Skin epidermis (tissue), 12 donors: ENCODE measurements at regions not wholly inside any gene's neighbourhood (a gene's known extent, or its start where the extent isn't known, plus 50 kb on each side); places are given as distances from the start of the nearest gene placed in this dataset.
"Not testable (repeated sequence)": the region's sequence is repeated elsewhere in the genome, so short reads cannot be mapped to it uniquely, and the experiment has no call there.

Experiments used
- H3K27ac ChIP-seq, 21 experiments: fragments of 200-600 bp; sonication (generic) in 11 of 21; one replicate each; pipeline ENCODE4 v1.5.0; 2020; ENCODE audit warnings: mild to moderate bottlenecking in 3 of 21, inconsistent platforms in 2 of 21, moderate library complexity in 2 of 21
- H3K4me3 ChIP-seq, 7 experiments: fragments of 200-600 bp; sonication (generic) in 2 of 7; one replicate each; pipeline ENCODE4 v1.5.0; 2020; ENCODE audit warnings: inconsistent platforms in 2 of 7, mild to moderate bottlenecking in 2 of 7, moderate library complexity in 1 of 7

DNA sequence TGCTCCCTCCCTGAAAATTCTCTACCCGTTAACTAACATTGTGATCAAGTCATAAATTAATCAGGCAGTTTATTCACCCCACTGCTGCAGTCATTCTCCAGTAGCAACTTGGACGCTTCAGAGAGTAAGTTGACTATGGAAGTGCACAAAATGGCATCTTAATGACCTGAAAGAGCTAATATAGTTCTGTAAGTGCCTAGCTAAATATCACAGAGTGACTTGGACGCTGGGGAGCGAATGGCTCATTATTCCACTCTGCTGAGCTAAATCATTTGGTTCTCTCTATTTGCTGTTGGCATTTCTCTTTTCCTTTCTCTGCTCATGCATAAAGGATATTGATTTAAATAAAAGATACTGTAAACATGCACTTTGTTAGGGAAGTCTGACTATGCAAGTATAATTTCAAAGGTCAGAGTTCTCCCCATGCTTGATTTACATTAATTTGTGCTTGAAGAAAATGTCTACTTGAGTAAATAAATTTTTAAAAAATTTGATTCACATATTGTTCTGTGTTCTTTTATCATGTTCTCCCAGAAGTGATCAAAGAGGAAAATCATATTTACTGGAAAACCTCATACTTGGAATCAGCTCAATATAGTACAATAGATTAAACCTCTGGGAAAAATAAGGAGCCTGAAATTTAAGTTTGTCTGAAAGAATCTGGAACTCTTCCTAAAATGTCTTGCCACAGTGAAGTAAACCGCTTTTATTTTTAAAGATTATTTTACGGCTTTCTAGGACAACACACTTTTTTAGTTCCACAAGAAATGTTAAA lies 169.5 kb upstream of the HAPLN1 start:
- Histone ChIP-seq H3K27ac (no peak overlapping the region), H3K4me3 (no peak overlapping the region)

DNA sequence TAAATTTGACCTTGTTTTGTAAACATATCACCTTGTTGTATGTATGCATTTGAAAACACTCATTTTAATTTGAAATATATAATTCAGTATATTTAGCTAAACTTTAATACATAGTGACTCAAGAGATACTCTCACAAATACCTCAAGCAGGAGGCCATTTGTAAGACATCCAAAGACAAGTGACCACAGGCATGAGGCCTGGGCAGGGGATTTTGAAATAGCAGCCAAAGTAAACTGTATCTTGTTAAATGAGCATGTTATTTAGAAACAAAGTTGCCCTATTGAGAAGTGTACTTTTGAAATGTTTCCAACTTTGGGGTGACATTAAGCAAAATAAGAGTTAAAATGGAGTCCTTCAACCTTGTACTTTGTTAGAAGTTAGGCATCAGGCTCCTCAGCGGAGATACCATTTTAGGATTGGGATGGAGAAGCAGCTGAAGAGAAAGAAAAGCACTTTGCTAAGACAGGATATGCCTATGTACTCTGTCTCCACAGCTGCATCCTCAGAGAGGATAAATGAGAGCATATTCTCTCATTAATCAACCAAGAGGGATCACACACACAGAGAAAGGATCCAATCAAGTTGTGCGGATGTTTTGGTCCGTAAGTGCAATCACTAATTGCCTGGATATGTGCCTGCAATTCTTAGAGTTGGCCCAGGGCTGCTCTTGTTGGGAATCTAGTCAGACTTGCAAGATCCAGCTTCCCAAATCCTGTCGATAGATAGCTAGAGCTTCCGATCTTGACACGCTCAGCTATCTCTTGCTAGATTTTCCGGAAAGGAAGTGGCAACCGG lies 157.5 kb upstream of the HAPLN1 start:
- H3K27ac ChIP-seq = no peak overlapping the region
- H3K4me3 ChIP-seq = no peak overlapping the region

DNA sequence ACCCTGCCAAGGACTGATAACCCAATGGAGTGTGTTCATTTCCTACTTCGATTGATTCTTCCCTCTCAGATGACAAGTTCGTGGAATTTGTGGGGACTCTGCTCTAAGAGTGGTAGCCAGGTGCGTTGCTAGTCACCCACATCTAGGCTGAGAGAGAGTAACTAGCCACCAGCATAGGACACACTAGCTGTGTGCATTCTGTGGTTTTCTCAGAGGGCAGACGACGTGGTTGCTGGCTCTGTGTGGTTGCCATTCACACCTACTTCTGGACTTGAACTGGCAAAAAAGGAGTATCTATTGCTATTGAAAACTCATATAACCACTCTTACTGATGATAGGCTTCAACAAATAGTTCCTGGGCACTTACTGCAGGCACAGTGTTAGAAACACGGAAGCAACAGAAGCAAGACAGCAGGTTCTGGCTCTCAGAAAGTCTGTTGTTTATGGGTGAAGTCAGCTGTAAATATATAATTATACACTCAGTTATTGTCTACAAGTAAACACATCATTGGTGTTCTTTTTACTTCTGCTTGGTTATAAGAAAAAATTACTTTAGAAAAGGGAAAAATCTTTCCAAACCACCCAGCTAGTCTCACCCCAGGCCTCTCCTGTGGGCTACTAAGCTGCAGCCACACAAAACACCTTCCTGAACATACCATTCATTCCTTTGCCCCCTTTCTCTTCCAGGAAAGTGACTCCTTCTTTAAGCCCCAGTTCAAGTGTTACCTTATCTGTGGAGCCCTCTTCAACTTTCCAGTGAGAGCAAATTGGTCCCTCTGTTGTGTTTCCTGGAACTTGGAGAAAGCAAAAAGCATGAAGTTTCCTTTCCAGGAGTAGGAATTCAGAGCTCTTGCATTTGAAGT lies 151.1 kb upstream of the HAPLN1 start:
- Histone ChIP-seq H3K27ac (no peak overlapping the region), H3K4me3 (no peak overlapping the region)

DNA sequence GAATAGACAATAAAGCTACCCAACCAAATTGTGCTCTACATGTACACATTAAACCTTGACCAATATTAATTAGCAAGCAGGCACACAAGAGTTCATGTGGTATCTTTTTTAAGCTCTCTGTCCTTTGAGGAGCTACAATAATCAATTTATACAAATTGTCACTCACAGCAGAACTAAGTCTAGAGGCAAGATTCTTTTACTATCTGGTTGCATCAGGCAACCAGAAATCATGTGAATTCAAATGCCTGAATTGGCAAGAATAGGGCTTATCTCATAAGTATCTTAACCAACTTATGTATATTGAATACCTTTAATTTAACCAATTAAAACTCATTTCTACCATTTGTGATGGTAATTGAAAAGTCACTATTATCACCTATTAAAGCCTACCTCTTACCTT lies 145.5 kb upstream of the HAPLN1 start:
- Histone ChIP-seq H3K27ac (no peak overlapping the region), H3K4me3 (no peak overlapping the region)

DNA sequence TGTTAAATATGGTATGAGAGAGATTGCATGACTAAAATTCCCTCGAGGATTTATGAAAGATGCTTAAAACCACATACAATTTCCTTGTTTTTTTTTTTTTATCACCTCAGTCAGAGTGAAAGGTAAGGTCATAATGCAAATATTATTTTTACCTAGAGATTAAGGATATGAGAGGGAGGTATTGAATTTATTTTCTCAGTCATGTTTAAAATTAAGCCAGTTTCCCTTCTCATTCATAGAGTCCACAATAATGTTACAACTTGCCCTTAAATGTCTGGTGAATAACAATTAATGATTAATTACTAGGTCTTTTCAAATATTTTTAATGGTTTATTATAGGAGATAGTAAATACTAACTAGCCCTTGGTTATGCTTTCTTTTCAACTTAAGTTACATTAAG lies 144.9 kb upstream of the HAPLN1 start:
- no peak overlapping the region for H3K4me3 ChIP-seq
- no peak overlapping the region for H3K27ac ChIP-seq

DNA sequence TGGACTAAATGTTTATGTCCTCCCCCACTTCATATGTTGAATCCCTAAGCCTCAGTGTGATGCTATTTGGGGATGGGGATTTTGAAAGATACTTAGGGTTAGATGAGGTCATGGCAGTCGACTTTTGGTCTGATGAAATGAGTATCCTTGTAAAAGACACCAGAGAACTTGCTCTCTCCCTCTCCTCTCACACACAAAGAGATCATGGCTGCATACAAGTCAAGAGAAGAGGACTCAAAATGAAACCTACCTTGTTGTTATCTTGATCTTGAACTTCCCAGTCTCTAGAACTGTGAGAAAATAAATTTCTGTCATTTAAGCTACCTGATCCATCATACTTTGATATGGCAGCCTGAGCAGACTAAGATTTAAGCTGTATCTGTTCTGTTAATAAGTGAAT lies 144.0 kb upstream of the HAPLN1 start:
- Histone ChIP-seq H3K4me3 (no peak overlapping the region), H3K27ac (no peak overlapping the region)

DNA sequence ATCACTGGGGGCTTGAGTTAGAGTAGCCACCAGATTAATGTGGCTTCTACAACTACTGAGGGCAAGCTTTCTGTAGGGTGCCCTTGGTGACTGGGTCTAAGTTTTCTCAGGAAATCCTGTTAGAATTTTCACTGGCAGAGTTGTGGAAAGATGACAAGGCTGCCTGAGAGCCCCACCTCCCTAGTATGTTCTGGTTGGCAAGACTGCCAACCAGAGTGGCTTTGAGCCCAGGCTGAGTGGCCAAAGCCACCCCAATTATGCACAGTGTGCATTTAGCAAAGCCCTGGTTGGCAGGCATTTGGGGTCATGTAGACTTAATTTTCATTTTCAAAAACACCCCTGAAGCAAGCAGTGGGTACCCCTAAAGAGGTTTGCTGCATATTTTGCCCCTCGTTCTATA lies 136.7 kb upstream of the HAPLN1 start:
- Histone ChIP-seq H3K27ac (no peak overlapping the region), H3K4me3 (no peak overlapping the region)

DNA sequence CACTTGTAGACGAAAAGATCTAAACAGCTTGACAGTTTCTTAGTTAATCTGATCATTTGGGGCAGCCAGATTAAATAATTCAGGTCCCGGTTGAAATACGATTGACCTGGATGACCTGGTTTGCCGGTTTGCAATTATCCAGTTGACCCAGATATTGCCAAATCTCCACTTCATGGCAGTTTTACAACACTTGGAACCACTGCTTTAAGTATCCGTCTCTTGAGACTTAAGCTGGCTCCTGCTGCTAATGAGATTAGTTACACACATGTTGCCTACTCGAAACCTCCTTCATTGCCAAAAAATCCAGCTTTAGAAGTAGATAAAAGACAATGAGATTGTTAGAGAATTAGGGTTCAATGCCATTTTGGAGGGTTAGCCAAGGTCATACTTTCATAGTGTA lies 136.2 kb upstream of the HAPLN1 start:
- Histone ChIP-seq H3K4me3 (no peak overlapping the region), H3K27ac (no peak overlapping the region)

DNA sequence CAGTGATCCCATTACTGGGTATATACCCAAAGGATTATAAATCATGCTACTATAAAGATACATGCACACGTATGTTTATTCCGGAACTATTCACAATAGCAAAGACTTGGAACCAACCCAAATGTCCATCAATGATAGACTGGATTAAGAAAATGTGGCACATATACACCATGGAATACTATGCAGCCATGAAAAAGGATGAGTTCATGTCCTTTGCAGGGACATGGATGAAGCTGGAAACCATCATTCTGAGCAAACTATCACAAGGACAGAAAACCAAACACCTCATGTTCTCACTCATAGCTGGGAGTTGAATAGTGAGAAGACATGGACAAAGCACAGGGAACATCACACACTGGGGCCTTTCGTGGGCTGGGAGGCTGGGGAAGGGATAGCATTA lies 129.8 kb upstream of the HAPLN1 start:
- not testable (repeated sequence) for H3K27ac ChIP-seq, H3K4me3 ChIP-seq

DNA sequence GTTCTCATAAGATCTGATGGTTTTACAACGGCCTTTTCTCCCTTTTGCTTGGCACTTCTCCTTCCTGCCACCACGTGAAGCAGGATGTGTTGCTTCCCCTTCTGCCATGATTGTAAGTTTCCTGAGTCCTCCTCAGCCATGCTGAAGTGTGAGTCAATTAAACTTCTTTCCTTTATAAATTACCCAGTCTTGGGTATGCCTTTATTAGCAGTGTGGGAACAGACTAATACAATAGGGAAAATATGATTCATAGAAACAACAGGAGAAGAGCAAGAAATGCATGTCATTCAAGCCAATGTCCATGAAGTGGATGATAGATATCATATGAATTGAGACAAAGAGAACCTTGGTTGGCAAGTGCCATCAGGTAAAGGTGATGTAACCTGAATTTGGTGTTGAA lies 128.3 kb upstream of the HAPLN1 start:
- no peak overlapping the region for H3K27ac ChIP-seq

DNA sequence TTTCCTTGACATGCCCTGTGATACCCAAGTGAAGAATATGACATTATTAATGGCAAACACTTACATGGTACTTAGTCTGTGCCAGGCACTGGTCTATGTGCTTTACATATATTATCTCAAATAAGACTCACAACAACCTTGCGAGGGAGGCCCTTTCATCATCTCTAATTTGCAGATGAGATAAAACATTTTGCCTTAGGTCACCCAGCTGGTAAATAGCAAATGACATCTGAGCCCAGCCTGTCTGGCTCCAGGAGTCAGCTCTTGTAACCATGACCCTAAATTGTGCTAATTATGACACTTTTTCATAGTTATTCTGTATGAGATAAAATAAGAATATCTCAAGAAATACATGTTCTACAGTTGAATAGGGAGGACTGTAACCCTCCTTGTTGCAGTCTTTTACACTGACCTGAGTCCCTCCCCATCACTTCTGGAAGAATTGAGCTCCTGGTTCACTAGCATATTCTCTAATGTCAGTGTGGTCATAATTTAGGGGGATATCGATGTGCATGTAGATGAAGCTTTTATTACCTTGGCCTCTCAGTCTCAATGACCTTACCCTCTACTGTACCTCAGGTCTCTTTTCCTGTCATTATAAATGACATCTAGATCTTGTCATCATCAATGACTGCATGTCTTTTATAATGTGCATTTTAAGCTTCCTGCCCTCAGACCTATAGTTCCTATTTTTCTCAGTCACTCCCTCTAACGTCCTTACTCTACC lies 126.1 kb upstream of the HAPLN1 start:
- no peak overlapping the region for H3K27ac ChIP-seq
- H3K4me3 ChIP-seq = no peak overlapping the region

More for the DNA sequence above, 128.3 kb upstream of the HAPLN1 start:
- no peak overlapping the region for H3K4me3 ChIP-seq

DNA sequence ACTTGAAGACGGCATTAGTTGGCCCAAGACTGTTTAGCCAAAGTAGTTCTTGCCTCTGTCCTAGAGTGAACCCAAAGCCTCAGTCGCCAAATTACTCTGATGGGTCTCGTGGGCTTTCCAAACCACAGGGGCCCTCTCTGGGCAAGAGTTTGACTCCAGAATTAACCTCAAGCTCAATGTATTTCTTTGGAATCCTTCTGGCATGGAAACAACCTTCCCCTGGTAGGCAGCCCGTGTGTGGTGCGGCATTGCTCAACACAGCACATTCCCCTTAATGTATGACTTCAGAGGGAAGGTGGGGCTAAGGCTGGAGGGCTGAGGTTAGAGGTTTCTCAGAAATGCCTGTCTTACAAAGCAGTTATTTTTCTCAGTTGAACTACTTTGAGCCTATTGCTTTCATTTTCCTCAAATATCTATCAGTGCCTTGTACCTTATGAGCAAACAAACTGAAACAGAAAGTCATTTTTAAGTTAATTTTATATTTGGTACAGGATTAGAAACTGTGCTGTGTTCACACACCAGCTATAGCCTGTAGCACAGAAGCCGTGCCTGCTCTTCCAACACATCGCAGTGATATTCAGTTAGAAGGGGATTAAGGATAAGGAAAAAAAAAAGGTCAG lies 123.9 kb upstream of the HAPLN1 start:
- H3K27ac ChIP-seq = peak overlapping the region in 4 of 21 experiments; percentile 11 to 49 (median 25)
- H3K4me3 ChIP-seq = no peak overlapping the region

DNA sequence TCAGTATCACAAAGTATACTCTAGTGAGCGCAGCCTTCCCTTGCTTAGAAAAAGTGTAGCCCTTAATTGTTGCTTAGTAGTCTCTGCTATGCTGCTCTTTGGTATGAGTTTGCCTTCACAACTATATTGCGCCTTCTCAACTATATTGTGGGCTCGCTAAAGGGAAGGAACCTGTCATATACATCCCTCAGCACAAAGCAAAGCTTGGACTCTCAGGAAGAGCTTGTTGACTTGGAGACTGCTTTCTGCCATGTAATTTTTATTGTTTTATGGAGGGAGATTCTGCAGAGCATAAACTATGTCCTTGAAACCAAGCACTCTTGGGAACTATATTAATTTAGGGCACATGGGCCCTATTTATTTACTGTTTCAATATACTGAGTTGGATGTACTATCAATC lies 119.1 kb upstream of the HAPLN1 start:
- no peak overlapping the region for H3K27ac ChIP-seq
- H3K4me3 ChIP-seq = no peak overlapping the region

DNA sequence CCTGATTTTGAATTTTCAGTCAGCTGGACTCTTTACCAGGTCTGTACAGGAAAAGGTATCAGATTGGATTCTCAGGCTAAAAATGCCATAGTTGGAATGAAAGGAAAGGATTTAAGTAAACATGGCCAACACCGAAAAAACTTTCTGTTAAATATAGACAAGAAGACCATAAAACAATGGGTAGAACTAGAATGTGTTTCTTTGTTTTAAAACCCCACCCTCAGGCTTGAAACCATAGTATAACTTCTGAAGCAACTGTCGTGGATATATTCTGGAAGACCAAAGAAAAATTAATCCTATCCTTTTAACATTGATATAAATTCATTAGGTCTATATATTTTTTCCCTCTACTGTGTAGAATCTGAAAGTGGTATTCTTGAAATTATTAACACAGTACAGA lies 118.6 kb upstream of the HAPLN1 start:
- H3K27ac ChIP-seq = no peak overlapping the region
- H3K4me3 ChIP-seq = no peak overlapping the region

DNA sequence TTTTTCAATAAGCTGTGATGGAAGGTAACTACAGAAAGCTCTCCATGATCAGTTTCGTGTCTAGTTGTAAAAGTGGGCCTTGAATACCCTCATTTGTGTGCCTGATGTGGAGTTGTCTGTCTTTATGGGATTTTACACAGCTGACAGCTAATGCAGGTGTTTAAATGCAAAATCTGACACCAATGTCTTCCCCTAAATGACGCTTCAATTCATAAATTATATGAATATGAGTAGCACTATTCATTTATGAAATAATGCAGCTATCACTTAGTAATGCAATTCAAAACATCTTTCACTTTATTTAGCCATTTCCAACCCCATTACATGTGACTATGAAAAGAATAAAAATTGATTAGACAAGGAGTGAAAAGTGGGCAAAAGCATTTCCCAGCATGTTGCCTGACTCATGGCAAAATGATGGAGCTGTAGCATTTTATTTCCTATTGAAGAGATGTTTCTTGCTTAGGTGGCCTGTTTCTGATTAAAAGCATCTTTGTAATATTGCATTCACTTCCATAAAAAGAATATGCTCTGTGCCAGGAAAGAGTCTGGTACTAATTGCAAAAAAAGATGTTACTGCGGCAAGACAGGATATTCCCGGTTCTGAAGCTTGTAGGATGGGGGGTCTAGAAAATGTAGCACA lies 116.7 kb upstream of the HAPLN1 start:
- Histone ChIP-seq H3K27ac (peak overlapping the region in 1 of 21 experiments; percentile 40), H3K4me3 (no peak overlapping the region)

DNA sequence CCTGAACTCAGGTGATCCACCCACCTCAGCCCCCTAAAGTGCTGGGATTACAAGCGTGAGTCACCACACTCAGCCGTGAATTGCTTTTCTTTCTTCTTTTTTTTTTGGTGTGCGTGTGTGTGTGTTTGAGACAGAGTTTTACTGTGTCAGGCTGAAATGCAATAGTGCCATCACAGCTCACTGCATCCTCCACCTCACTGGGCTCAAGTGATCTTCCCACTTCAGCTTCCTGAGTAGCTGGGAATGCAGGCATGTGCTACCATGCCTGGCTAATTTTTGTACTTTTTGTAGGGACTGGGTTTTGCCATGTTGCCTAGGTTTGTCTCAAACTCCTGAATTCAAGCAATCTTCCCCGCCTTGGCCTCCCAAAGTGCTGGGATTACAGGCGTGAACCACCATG lies 113.7 kb upstream of the HAPLN1 start:
- Histone ChIP-seq H3K4me3 (no peak overlapping the region), H3K27ac (no peak overlapping the region)

DNA sequence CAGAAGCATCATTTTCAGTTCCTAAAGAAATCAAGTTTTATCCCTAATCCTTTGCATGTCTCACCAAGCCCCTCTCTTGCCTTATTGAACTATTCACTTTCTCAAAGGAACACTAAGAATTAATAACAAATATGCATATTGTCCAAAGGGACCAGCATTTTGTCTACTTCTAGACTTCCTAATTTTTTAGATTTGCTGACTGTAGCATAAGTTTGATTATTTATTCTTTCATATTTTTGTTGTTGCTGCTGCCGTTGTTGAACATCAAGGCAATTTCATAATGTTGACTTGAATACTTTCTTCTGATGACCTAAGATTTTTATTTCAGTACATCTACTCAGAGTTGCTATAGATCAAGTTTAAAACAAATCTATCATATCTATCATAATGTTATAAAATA lies 111.2 kb upstream of the HAPLN1 start:
- Histone ChIP-seq H3K4me3 (no peak overlapping the region), H3K27ac (no peak overlapping the region)

DNA sequence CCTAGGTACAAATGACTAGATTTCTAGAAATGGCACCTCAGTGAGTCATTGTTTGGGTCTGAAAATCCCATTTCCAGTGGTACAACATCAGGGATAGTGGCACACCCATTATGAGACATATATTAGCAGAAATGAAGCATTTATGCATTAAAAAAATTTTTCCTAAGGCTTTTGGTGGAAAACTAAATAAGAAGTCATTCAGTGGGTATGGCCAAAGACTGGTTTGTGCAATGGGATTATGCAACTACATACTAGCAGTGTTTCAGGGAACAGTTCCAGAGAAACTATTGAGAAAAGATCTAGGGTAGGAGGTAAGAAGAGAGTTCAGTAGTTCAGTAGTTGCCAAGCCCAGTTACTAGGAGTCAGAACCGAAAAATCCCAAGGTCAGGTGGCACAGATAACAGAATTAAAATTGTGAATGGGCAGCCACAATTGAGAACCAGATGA lies 106.5 kb upstream of the HAPLN1 start:
- Histone ChIP-seq H3K27ac (no peak overlapping the region), H3K4me3 (no peak overlapping the region)

DNA sequence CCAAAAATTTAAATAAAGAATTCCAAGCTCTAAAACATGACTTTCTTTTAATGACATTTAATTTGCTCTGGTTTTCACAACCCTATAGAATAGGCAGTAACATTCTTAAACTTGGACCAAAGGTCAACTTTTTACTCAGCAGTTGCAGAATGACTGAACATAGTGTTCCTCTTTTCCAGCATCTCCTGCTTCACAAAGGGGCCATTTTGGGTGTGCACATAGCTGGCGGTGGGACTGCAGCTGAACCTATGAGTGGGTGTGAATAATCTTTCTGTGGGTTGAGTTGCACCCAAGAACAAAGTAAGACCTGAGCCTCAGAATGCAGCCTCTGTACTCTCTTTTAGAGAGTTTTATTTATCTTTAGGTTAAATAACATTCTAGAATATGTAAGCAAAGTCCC lies 96.9 kb upstream of the HAPLN1 start:
- Histone ChIP-seq H3K27ac (no peak overlapping the region), H3K4me3 (no peak overlapping the region)
